SK-N-SH (cell line): ENCODE measurements at regions not wholly inside any gene's neighbourhood (a gene's known extent, or its start where the extent isn't known, plus 50 kb on each side); places are given as distances from the start of the nearest gene placed in this dataset.

Experiments used
- CTCF ChIP-seq: fragments of 200-600 bp; sonication (generic); IDR thresholded peaks from 2 replicates; pipeline ENCODE4 v1.6.1; 2017; ENCODE audit warnings: antibody characterized with exemption, mild to moderate bottlenecking, moderate library complexity
- FOSL2 ChIP-seq: IDR thresholded peaks from 2 replicates; pipeline ENCODE4 v1.4.0; 2012; ENCODE audit warnings: low read depth, mild to moderate bottlenecking, moderate library complexity, borderline replicate concordance
- MEF2A ChIP-seq: IDR thresholded peaks from 2 replicates; pipeline ENCODE4 v1.4.0; 2012; ENCODE audit warnings: low read depth, borderline replicate concordance

GRCh38 chrX:128848374-128848773 lies 674.9 kb downstream of the SMARCA1 start:
- TF ChIP-seq MEF2A (no peak), CTCF (no peak), FOSL2 (no peak)
